Left ventricle myocardium inferior (tissue), 1 donor: ENCODE measurements at regions not wholly inside any gene's neighbourhood (a gene's known extent, or its start where the extent isn't known, plus 50 kb on each side); places are given as distances from the start of the nearest gene placed in this dataset.

Experiments used
- DNase-seq: peaks from one replicate; pipeline ENCODE4 v3.0.0-alpha.2; 2020
- H3K27ac ChIP-seq: fragments of 200-600 bp; replicated peaks from 2 replicates; pipeline ENCODE4 v1.8.0; 2021
- H3K27me3 ChIP-seq: fragments of 200-600 bp; 2 replicates; pipeline ENCODE4 v1.8.0; 2021; ENCODE audit warnings: low read depth
- H3K36me3 ChIP-seq: fragments of 200-600 bp; 2 replicates; pipeline ENCODE4 v1.8.0; 2021
- H3K4me1 ChIP-seq: fragments of 200-600 bp; 2 replicates; pipeline ENCODE4 v1.8.0; 2021
- H3K4me3 ChIP-seq: fragments of 200-600 bp; 2 replicates; pipeline ENCODE4 v1.8.0; 2021; ENCODE audit warnings: mild to moderate bottlenecking, moderate library complexity
- H3K9me3 ChIP-seq: fragments of 200-600 bp; replicated peaks from 2 replicates; pipeline ENCODE4 v1.8.0; 2021
- intact Hi-C: fragments of 100-400 bp; cut with micrococcal nuclease; formaldehyde crosslinking; loops from one replicate; pipeline ENCODE4 v1.11.0; 2022
- TF ChIP-seq, protein P1 (sequence below): fragments of 200-600 bp; IDR thresholded peaks from 2 replicates; pipeline ENCODE4 v1.8.0; 2021; ENCODE audit warnings: antibody characterized with exemption, mild to moderate bottlenecking, borderline replicate concordance
- donor health status: DM: no; HTN: yes; CAD: no; lungs with severe emphysema.

DNA sequence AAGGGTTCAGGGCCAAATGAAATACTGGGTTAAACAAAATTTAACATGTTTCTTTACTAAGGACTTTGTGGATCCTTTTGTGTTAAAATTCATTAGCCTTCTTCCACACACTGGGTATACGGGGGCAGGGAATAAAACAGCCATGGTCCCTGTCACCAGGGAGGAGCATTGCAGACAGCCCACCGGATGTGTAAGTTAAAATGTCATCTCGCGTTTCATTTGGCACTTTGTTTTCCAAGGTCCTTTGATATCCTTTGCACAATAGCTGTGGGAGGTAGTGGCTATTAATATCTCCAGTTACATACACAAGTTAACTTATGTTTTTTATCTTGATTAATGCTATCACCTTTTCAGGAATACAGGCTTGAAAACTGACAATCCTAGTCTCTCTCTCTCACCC, 172.7 kb downstream of the BARHL2 start:
- Histone ChIP-seq H3K27me3 (no peaks in the 10 kb centered on the region), H3K9me3 (no peaks in the 10 kb centered on the region), H3K4me3 (no peak overlapping the region), H3K4me1 (no peaks in the 10 kb centered on the region), H3K27ac (no peak overlapping the region), H3K36me3 (no peaks in the 10 kb centered on the region)
- DNase-seq = no peak
- TF ChIP-seq, protein P1, sequence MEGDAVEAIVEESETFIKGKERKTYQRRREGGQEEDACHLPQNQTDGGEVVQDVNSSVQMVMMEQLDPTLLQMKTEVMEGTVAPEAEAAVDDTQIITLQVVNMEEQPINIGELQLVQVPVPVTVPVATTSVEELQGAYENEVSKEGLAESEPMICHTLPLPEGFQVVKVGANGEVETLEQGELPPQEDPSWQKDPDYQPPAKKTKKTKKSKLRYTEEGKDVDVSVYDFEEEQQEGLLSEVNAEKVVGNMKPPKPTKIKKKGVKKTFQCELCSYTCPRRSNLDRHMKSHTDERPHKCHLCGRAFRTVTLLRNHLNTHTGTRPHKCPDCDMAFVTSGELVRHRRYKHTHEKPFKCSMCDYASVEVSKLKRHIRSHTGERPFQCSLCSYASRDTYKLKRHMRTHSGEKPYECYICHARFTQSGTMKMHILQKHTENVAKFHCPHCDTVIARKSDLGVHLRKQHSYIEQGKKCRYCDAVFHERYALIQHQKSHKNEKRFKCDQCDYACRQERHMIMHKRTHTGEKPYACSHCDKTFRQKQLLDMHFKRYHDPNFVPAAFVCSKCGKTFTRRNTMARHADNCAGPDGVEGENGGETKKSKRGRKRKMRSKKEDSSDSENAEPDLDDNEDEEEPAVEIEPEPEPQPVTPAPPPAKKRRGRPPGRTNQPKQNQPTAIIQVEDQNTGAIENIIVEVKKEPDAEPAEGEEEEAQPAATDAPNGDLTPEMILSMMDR = no peak
- intact Hi-C loops = no loop called here

DNA sequence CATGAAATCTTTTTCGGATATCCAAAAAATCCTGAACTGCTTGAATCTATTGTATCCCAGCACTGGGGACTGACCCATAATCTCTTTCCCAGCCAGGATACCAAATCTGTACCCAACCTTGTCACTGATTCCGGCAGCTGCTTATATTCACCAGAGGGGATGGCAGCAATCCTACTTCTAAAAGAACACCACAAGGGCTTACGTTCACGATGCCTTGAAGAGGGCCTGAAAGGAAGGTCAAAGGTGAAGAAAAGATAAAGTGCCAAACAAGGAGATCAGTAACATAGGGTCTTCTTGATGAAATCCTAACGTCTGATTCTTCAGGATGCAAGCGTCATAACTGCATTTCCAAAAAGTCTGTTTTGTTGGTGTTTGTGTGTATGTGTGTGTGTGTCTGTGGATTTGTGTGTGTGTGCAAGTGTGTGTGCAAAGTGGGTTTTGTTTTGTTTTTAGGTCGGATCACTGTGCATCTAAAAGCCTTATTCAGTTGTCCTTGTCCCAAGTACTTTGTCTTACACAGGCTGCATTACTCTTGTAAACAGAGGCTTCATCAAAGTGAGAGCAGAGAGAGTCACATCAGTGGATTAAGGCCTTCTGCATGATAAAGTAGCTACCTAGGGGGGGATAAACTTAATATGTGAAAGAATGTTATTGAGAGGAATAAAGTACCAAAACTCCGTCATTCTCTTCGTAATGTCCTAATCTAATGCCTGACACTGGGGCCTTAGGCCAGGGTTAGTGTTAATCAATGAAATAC, 179.3 kb downstream of the BARHL2 start:
- DNase-seq = no peak
- TF ChIP-seq, protein P1 = no peak
- Histone ChIP-seq H3K4me3 (no peak overlapping the region), H3K4me1 (no peaks in the 10 kb centered on the region), H3K27ac (no peak overlapping the region), H3K9me3 (no peaks in the 10 kb centered on the region), H3K36me3 (no peaks in the 10 kb centered on the region), H3K27me3 (peaks cover 5% of the 10 kb centered on the region)
- intact Hi-C loops = no loop called here

DNA sequence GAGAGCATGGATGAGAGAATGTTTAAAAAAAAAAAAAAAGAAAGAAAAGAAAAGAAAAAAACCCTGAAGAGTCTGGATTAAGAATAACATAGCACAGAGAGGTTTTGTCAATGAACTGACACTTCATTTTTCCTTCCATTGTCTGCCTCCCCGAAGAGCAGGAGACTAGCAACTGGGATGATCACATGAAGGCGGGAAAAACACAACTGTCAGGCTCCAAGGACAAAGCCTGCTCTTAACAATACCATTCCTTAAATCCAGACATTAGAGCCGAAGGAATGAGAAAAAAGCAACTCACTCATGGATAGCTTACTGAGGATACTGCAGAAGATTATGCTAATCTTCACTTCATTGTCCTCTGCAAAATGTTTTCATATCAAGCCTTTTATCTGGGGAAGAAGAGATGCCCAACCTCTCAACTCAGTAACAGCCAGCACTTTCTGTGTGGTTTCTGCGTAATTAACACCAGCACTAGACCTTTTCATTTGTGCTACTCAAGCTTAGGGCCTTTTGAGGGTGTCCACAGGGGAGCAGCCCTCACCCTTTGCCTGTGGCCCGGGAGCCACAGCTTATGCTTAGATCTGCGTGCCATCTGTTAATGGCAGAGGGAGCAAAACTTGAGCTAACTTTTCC, 182.3 kb downstream of the BARHL2 start:
- Histone ChIP-seq H3K36me3 (no peaks in the 10 kb centered on the region), H3K27ac (no peak overlapping the region), H3K4me3 (no peak overlapping the region), H3K4me1 (no peaks in the 10 kb centered on the region), H3K9me3 (no peaks in the 10 kb centered on the region), H3K27me3 (peaks cover 5% of the 10 kb centered on the region)
- TF ChIP-seq, protein P1 = no peak
- intact Hi-C loops = no loop called here
- no peak for DNase-seq

DNA sequence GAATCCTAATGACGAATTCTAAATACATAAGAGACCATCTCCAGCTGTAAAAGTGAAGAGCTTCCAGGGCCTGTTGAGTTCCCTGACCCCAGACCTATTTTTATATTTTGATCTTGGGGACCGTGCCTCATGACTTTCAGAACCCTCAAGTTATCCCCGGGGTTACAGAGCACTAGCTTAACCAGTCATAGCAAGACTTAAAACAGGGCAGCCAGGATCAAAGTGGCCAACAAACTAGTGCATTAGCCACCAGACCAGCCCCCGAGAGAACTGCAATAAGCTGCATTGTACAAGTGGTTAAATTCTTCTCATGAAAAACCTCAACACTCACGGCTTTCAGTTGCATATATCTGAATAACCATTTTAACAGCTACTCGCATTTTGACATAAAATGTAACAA, 183.0 kb downstream of the BARHL2 start:
- Histone ChIP-seq H3K4me3 (no peak overlapping the region), H3K27ac (no peak overlapping the region), H3K9me3 (no peaks in the 10 kb centered on the region), H3K27me3 (peaks cover 5% of the 10 kb centered on the region), H3K4me1 (no peaks in the 10 kb centered on the region), H3K36me3 (no peaks in the 10 kb centered on the region)
- intact Hi-C loops = no loop called here
- DNase-seq = no peak
- TF ChIP-seq, protein P1 = no peak

DNA sequence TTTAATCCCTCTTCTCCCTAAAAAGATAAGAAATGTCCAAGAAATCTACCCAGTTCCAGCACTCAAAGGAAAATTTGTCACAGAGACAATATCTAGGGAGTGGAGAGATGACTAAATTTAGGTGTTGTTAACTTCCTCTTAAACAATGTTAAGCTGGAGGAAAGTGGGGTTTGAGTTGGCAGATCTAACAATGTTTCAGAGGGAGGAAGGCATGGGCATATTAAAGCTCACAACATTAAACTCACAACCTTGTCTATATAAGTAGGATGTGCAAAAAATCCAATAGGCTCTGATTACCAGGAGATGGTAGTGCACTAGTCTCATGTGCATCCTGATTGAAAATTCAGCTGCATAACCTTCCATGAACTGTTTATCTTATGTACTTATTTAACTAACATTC, 190.1 kb downstream of the BARHL2 start:
- intact Hi-C loops = no loop called here

More for the DNA sequence above, 190.1 kb downstream of the BARHL2 start:
- H3K27ac ChIP-seq = no peak overlapping the region
- no peaks in the 10 kb centered on the region for H3K27me3 ChIP-seq
- TF ChIP-seq, protein P1 = no peak
- DNase-seq = no peak
- peaks cover 27% of the 10 kb centered on the region for H3K9me3 ChIP-seq
- H3K36me3 ChIP-seq = no peaks in the 10 kb centered on the region
- H3K4me3 ChIP-seq = no peak overlapping the region
- no peaks in the 10 kb centered on the region for H3K4me1 ChIP-seq
